Mesendoderm (in vitro differentiated cells): ENCODE measurements at regions not wholly inside any gene's neighbourhood (a gene's known extent, or its start where the extent isn't known, plus 50 kb on each side); places are given as distances from the start of the nearest gene placed in this dataset.

Source experiments
- DNase-seq: peaks from one replicate; pipeline ENCODE4 v3.0.0; 2013
- H2AK5ac ChIP-seq: 2 replicates; pipeline ENCODE4 v1.6.1; 2013; ENCODE audit warnings: low read length, inconsistent platforms
- H2BK120ac ChIP-seq: 2 replicates; pipeline ENCODE4 v1.6.1; 2013; ENCODE audit warnings: low read depth, mild to moderate bottlenecking, low read length, moderate library complexity, mixed read lengths
- H2BK15ac ChIP-seq: replicated peaks from 2 replicates; pipeline ENCODE4 v1.6.1; 2013; ENCODE audit warnings: low read depth, mild to moderate bottlenecking, moderate library complexity
- H2BK5ac ChIP-seq: 2 replicates; pipeline ENCODE4 v1.6.1; 2013; ENCODE audit warnings: low read length, inconsistent platforms
- H3K18ac ChIP-seq: 2 replicates; pipeline ENCODE4 v1.6.1; 2013; ENCODE audit warnings: mild to moderate bottlenecking, low read length, mixed read lengths
- H3K23ac ChIP-seq: one replicate; pipeline ENCODE4 v1.6.1; 2013; ENCODE audit warnings: low read length
- H3K27ac ChIP-seq: 2 replicates; pipeline ENCODE4 v1.5.1; 2013; ENCODE audit warnings: low read depth, mild to moderate bottlenecking, inconsistent platforms, low read length, moderate library complexity
- H3K27me3 ChIP-seq: 2 replicates; pipeline ENCODE4 v1.6.1; 2013; ENCODE audit warnings: low read length, control low read depth, mild to moderate bottlenecking, inconsistent platforms; ENCODE audit not compliant: insufficient read depth, poor library complexity
- H3K36me3 ChIP-seq: 2 replicates; pipeline ENCODE4 v1.6.1; 2013; ENCODE audit warnings: low read length, inconsistent platforms; ENCODE audit not compliant: control insufficient read depth, insufficient read depth
- H3K4ac ChIP-seq: one replicate; pipeline ENCODE4 v1.6.1; 2013; ENCODE audit warnings: low read depth, mild to moderate bottlenecking, low read length, moderate library complexity
- H3K4me1 ChIP-seq: 2 replicates; pipeline ENCODE4 v1.6.1; 2013; ENCODE audit warnings: low read depth, low read length, inconsistent platforms; ENCODE audit not compliant: control insufficient read depth
- H3K4me2 ChIP-seq: 2 replicates; pipeline ENCODE4 v1.6.1; 2013; ENCODE audit warnings: low read length
- H3K4me3 ChIP-seq: 2 replicates; pipeline ENCODE4 v1.5.1; 2013; ENCODE audit warnings: mild to moderate bottlenecking, low read length
- H3K56ac ChIP-seq: one replicate; pipeline ENCODE4 v1.6.1; 2013; ENCODE audit warnings: low read length
- H3K79me1 ChIP-seq: 2 replicates; pipeline ENCODE4 v1.6.1; 2013; ENCODE audit warnings: low read length, inconsistent platforms
- H3K79me2 ChIP-seq: 2 replicates; pipeline ENCODE4 v1.6.1; 2013; ENCODE audit warnings: mild to moderate bottlenecking, low read length; ENCODE audit not compliant: control insufficient read depth, insufficient read depth
- H3K9ac ChIP-seq: 2 replicates; pipeline ENCODE4 v1.6.1; 2013; ENCODE audit warnings: low read length, inconsistent platforms
- H4K5ac ChIP-seq: one replicate; pipeline ENCODE4 v1.6.1; 2013; ENCODE audit warnings: low read length
- H4K8ac ChIP-seq: one replicate; pipeline ENCODE4 v1.6.1; 2013; ENCODE audit warnings: low read depth, mild to moderate bottlenecking, control low read depth, low read length, moderate library complexity
- WGBS: extraction: QIAGEN DNeasy Blood & Tissue Kit; methylation state at CpG from one replicate; pipeline ENCODE4 v1.1.7; 2013; ENCODE audit warnings: low lambda C conversion rate, missing lambda C conversion rate; ENCODE audit not compliant: insufficient coverage; ENCODE audit errors: extremely low coverage; 5-methylcytosine and 5-hydroxymethylcytosine counted together

DNA sequence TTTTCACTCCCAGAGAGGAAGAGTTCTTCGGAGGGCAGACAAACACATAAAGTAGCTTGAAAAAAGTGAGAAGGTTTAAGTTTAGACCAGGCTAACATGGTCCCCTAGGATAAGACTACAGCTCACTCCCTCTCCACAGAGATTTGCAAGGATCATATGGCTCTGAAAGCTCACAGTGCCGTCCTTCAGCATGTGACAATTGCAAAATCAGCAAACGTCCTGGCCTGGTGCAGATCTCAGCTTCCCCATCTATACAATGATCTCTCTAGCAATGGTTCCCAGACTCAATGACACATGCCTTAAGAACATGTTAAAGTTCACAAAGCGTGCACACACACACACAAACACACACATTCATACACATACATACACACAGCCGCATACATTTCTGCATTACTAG lies 327.6 kb downstream of the ACTL7B start:
- Histone ChIP-seq H3K4me1 (no peaks in the 10 kb centered on the region), H2BK5ac (no peak overlapping the region), H3K4me2 (no peak overlapping the region), H3K27ac (no peak overlapping the region), H2AK5ac (no peak overlapping the region), H3K27me3 (no peaks in the 10 kb centered on the region), H2BK15ac (no peak overlapping the region), H3K79me1 (no peaks in the 10 kb centered on the region), H3K23ac (no peak overlapping the region), H4K5ac (no peak overlapping the region), H3K36me3 (no peaks in the 10 kb centered on the region), H3K18ac (no peak overlapping the region), H3K56ac (no peak overlapping the region), H4K8ac (no peak overlapping the region), H3K79me2 (no peaks in the 10 kb centered on the region), H2BK120ac (no peak overlapping the region), H3K4ac (no peak overlapping the region), H3K9ac (no peak overlapping the region), H3K4me3 (no peak overlapping the region)
- DNase-seq, result no peak
- no CpG with 5 or more reads among the region's 5 CpGs for WGBS

DNA sequence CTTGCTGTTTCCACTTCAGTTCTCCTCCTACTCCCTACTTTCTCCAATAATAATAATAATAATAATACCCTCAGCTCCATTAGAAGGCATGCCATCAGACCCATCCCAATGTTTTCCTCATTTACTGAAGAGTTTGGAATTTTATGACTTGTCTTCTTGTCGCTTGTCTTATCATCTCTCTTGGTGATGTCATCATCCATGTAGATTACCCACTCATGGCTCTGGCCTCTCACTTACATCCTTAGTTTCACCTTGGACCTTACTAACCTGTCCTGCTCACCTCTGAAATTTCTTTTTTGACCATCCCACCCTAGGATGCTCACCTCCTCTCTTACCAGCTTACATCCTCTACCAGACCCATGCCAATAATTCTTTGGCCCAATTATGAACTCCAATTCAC lies 329.3 kb downstream of the ACTL7B start:
- H3K4me3 ChIP-seq, result no peak overlapping the region
- H3K79me1 ChIP-seq, result no peaks in the 10 kb centered on the region
- H2BK120ac ChIP-seq, result no peak overlapping the region
- H3K23ac ChIP-seq, result no peak overlapping the region
- no peak overlapping the region for H3K4ac ChIP-seq
- no peak overlapping the region for H3K56ac ChIP-seq
- WGBS, result no CpG with 5 or more reads among the region's 1 CpG
- H2BK15ac ChIP-seq, result no peak overlapping the region
- H3K36me3 ChIP-seq, result no peaks in the 10 kb centered on the region
- no peak overlapping the region for H2BK5ac ChIP-seq
- no peak overlapping the region for H4K5ac ChIP-seq
- H3K9ac ChIP-seq, result no peak overlapping the region
- H2AK5ac ChIP-seq, result no peak overlapping the region
- no peaks in the 10 kb centered on the region for H3K79me2 ChIP-seq
- DNase-seq, result no peak
- H3K4me2 ChIP-seq, result no peak overlapping the region
- no peaks in the 10 kb centered on the region for H3K27me3 ChIP-seq
- H3K27ac ChIP-seq, result no peak overlapping the region
- H4K8ac ChIP-seq, result no peak overlapping the region
- H3K4me1 ChIP-seq, result no peaks in the 10 kb centered on the region
- H3K18ac ChIP-seq, result no peak overlapping the region

DNA sequence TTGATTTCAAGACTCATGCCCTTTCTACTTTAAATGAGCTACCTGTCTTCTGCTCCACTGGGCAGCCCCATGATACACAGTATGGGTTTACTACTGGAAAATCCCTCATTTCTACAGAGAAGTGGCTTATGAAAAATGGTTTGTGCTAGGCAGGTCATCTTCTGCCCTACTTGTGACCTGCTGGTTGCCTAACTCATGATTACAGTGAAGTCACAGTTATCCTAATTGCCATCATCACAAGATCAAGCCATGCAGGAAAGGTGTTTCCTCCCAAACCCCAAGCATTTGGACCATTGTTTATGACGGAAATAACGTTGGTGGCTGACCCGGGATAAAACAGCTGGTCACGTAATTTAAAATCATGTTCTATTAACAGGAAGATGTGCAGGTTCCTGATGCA lies 330.6 kb downstream of the ACTL7B start:
- no peaks in the 10 kb centered on the region for H3K4me1 ChIP-seq
- no peak overlapping the region for H2BK120ac ChIP-seq
- no peak overlapping the region for H4K8ac ChIP-seq
- WGBS, result no CpG with 5 or more reads among the region's 4 CpGs
- no peak overlapping the region for H2BK15ac ChIP-seq
- no peak overlapping the region for H3K9ac ChIP-seq
- no peak overlapping the region for H2BK5ac ChIP-seq
- no peak overlapping the region for H2AK5ac ChIP-seq
- no peaks in the 10 kb centered on the region for H3K79me2 ChIP-seq
- no peak overlapping the region for H3K4ac ChIP-seq
- no peak overlapping the region for H3K27ac ChIP-seq
- no peak overlapping the region for H4K5ac ChIP-seq
- H3K27me3 ChIP-seq, result no peaks in the 10 kb centered on the region
- H3K23ac ChIP-seq, result no peak overlapping the region
- no peak overlapping the region for H3K18ac ChIP-seq
- no peak overlapping the region for H3K4me2 ChIP-seq
- DNase-seq, result no peak
- no peaks in the 10 kb centered on the region for H3K79me1 ChIP-seq
- no peak overlapping the region for H3K56ac ChIP-seq
- no peak overlapping the region for H3K4me3 ChIP-seq
- no peaks in the 10 kb centered on the region for H3K36me3 ChIP-seq

DNA sequence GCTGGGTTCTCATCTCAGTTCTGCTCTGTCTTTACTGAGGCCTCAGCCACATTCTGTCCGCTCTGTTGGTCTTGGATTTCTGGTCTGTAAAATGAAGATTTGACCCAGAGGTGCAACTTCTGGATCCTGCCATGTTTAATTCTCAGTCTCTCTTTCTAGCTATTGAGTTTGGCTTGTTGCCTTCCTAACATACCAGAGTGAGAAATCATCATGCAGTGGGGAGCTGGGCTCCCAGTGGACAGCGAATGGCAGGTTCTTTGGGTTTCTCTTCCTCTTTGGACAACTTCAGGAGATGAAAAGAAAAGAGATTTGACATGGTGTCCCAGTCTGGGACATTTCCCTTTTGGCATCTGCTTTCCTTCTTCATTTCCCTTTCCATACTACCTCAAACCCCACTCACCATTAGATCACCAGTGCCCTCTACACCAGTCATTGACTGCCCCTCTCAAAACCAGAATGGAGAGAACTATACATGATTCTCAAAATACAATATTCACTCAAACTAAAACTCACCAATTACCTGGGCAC lies 334.7 kb downstream of the ACTL7B start:
- DNase-seq, result no peak
- Histone ChIP-seq H3K4ac (no peak overlapping the region), H3K9ac (no peak overlapping the region), H3K4me3 (no peak overlapping the region), H3K4me1 (no peaks in the 10 kb centered on the region), H3K4me2 (no peak overlapping the region), H2BK5ac (no peak overlapping the region), H2AK5ac (no peak overlapping the region), H3K56ac (no peak overlapping the region), H2BK15ac (no peak overlapping the region), H3K79me1 (no peaks in the 10 kb centered on the region), H4K5ac (no peak overlapping the region), H3K23ac (no peak overlapping the region), H4K8ac (no peak overlapping the region), H2BK120ac (no peak overlapping the region), H3K27ac (no peak overlapping the region), H3K27me3 (no peaks in the 10 kb centered on the region), H3K79me2 (no peaks in the 10 kb centered on the region), H3K36me3 (no peaks in the 10 kb centered on the region), H3K18ac (no peak overlapping the region)
- WGBS, result no CpG with 5 or more reads among the region's 2 CpGs

DNA sequence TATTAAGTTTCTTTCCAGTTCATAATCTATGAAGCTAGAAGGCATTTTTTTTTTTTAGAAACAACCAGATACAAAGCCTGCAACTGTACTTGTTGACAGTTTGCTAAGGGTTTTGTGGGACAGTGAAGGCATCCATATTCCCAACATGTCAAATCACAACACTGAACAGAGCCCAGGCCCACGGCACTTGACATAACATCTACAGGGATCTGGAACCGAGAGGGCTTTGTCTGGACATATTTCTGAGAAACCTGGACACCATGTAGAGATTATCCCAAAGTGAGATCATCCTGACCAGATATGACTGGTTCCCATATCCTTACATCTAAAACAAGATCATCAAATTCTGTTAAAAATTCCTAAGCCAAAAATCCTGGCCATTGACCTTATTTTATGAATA lies 336.3 kb downstream of the ACTL7B start:
- Histone ChIP-seq H3K79me2 (no peaks in the 10 kb centered on the region), H3K4me3 (no peak overlapping the region), H3K23ac (no peak overlapping the region), H3K27me3 (no peaks in the 10 kb centered on the region), H3K4ac (no peak overlapping the region), H3K9ac (no peak overlapping the region), H3K36me3 (no peaks in the 10 kb centered on the region), H4K5ac (no peak overlapping the region), H3K18ac (no peak overlapping the region), H3K4me1 (no peaks in the 10 kb centered on the region), H3K56ac (no peak overlapping the region), H4K8ac (no peak overlapping the region), H2AK5ac (no peak overlapping the region), H2BK5ac (no peak overlapping the region), H2BK120ac (no peak overlapping the region), H3K4me2 (no peak overlapping the region), H3K27ac (no peak overlapping the region), H3K79me1 (no peaks in the 10 kb centered on the region), H2BK15ac (no peak overlapping the region)
- no CpG with 5 or more reads among the region's 2 CpGs for WGBS
- no peak for DNase-seq

DNA sequence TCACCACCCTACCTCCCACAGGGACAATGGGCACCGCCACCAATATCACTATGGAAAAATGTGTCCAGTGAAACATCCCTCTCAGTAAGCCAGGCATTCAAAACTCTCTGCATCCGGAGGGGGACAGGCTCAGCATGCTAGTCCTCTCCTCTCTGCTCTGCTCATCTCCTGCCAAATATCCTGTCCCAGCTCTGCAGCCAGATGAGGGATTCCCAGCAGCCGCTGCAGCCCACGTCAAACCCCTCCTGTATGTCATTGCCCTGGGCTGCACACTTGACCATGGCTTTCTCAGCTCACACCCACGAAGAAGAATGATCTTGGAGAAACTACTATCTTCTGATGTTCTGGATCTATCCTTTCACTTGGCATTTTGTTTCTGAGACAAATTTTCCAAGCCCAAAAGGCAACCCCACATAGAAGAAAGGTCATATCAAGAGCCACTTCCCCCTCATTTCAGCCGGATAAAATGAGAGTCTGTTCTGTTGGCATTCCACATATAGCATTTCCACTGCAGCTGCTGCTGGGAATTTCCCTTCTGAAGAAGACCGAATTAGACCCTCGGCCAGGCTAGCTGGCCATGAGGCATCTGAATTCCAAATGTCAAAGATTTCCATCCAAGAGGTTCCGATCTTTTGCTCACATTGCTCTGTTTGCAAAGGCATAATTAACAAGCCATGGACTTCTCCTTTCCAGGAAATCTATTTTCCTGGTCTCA lies 338.0 kb downstream of the ACTL7B start:
- Histone ChIP-seq H3K79me1 (no peaks in the 10 kb centered on the region), H2BK5ac (no peak overlapping the region), H3K56ac (no peak overlapping the region), H3K4me2 (no peak overlapping the region), H4K5ac (no peak overlapping the region), H2BK15ac (no peak overlapping the region), H4K8ac (no peak overlapping the region), H3K27me3 (no peaks in the 10 kb centered on the region), H3K9ac (no peak overlapping the region), H3K4ac (no peak overlapping the region), H3K27ac (no peak overlapping the region), H3K23ac (no peak overlapping the region), H3K36me3 (no peaks in the 10 kb centered on the region), H3K4me1 (no peaks in the 10 kb centered on the region), H3K79me2 (no peaks in the 10 kb centered on the region), H3K4me3 (no peak overlapping the region), H3K18ac (no peak overlapping the region), H2AK5ac (no peak overlapping the region), H2BK120ac (no peak overlapping the region)
- WGBS, result no CpG with 5 or more reads among the region's 9 CpGs
- DNase-seq, result no peak
